Prostate gland (tissue), 2 donors: ENCODE measurements at regions not wholly inside any gene's neighbourhood (a gene's known extent, or its start where the extent isn't known, plus 50 kb on each side); places are given as distances from the start of the nearest gene placed in this dataset.
"Not testable (repeated sequence)": the region's sequence is repeated elsewhere in the genome, so short reads cannot be mapped to it uniquely, and the experiment has no call there.

ENCODE experiments used
- CTCF ChIP-seq, 4 experiments: fragments of 200-600 bp in 2 of 4; fragments of 450-650 bp in 2 of 4; sonication (generic) in 2 of 4; IDR thresholded peaks; 1 replicate in 3 of 4; 2 replicates in 1 of 4; pipeline ENCODE4 v1.5.1; 2016 to 2019; ENCODE audit warnings: antibody characterized with exemption in 4 of 4, mild to moderate bottlenecking in 2 of 4, moderate library complexity in 2 of 4
- POLR2A ChIP-seq: fragments of 450-650 bp; IDR thresholded peaks from one replicate; pipeline ENCODE4 v1.6.1; 2016; ENCODE audit warnings: antibody characterized with exemption, mild to moderate bottlenecking
- POLR2AphosphoS5 ChIP-seq: sonication (generic); formaldehyde crosslinking; IDR thresholded peaks from one replicate; pipeline ENCODE4 v1.6.1; 2017; ENCODE audit warnings: antibody characterized with exemption

GRCh38 chr15:30708809-30709208, 82.9 kb downstream of the ARHGAP11B start:
- TF ChIP-seq CTCF (IDR thresholded peaks at IDR 0.05); POLR2A; POLR2AphosphoS5: not testable (repeated sequence)
